ENCODE measurements at regions not wholly inside any gene's neighbourhood (a gene's known extent, or its start where the extent isn't known, plus 50 kb on each side); places are given as distances from the start of the nearest gene placed in this dataset.

GRCh38 chr4:29734343-29735213, 985.6 kb upstream of the PCDH7 start:
- no peaks in the 10 kb centered on the region for H3K9me2 ChIP-seq (ENCODE audit: insufficient read depth, low read length)
- no peaks in the 10 kb centered on the region for H3K36me3 ChIP-seq (ENCODE audit: insufficient read depth, low read length)
- H3K9ac ChIP-seq (ENCODE audit: low read length): no peak overlapping the region
- H3K4me2 ChIP-seq (ENCODE audit: low read length): peak overlapping the region; percentile 33
- H3K9me3 ChIP-seq (ENCODE audit: low read length): no peaks in the 10 kb centered on the region
- H3K27ac ChIP-seq (ENCODE audit: low read length): peak overlapping the region; percentile 63
- no peaks in the 10 kb centered on the region for H3F3A ChIP-seq (ENCODE audit: insufficient read depth, low read length, poor library complexity, severe bottlenecking)
- H2AFZ ChIP-seq (ENCODE audit: low read depth, low read length): no peak overlapping the region
- no peaks in the 10 kb centered on the region for H3K79me2 ChIP-seq (replicated peaks; ENCODE audit: insufficient read depth, low read length)
- H4K20me1 ChIP-seq (ENCODE audit: insufficient read depth): no peaks in the 10 kb centered on the region
- H3K27me3 ChIP-seq (ENCODE audit: insufficient read depth, low read depth, low read length): no peaks in the 10 kb centered on the region
- no peak for TF ChIP-seq EZH2 (IDR thresholded peaks at IDR 0.05; ENCODE audit: borderline replicate concordance, insufficient read depth, low read length, poor library complexity, severe bottlenecking)
- TF ChIP-seq REST (IDR thresholded peaks at IDR 0.05; ENCODE audit: borderline replicate concordance): peak; percentile 67
- no peak for TF ChIP-seq RAD21 (conservative IDR thresholded peaks at IDR 0.05)
- TF ChIP-seq SMC3 (conservative IDR thresholded peaks at IDR 0.05; ENCODE audit: poor library complexity): no peak
- peak; percentile 80 for TF ChIP-seq EP300 (conservative IDR thresholded peaks at IDR 0.05; ENCODE audit: poor library complexity, severe bottlenecking)
- no peak for TF ChIP-seq TAF1 (IDR thresholded peaks at IDR 0.05; ENCODE audit: low read depth)
- peak; percentile 50 for TF ChIP-seq POLR2AphosphoS5 (IDR thresholded peaks at IDR 0.05)
- TF ChIP-seq MXI1 (conservative IDR thresholded peaks at IDR 0.05; ENCODE audit: poor library complexity, severe bottlenecking): no peak
- H3K4me3 ChIP-seq (ENCODE audit: low read length): peak overlapping the region; percentile 3

- H3K36me3 ChIP-seq (ENCODE audit: insufficient read depth, low read length): no peaks in the 10 kb centered on the region
- no peaks in the 10 kb centered on the region for H4K20me1 ChIP-seq (ENCODE audit: insufficient read depth)
- no peak overlapping the region for H3K4me2 ChIP-seq (ENCODE audit: low read length)
- no peaks in the 10 kb centered on the region for H3K79me2 ChIP-seq (replicated peaks; ENCODE audit: insufficient read depth, low read length)
- H3K9ac ChIP-seq (ENCODE audit: low read length): no peak overlapping the region
- TF ChIP-seq CTCF (IDR thresholded peaks at IDR 0.05; ENCODE audit: poor library complexity, severe bottlenecking) (no peak), SMC3 (conservative IDR thresholded peaks at IDR 0.05; ENCODE audit: poor library complexity) (no peak), EZH2 (IDR thresholded peaks at IDR 0.05; ENCODE audit: borderline replicate concordance, insufficient read depth, low read length, poor library complexity, severe bottlenecking) (no peak), RAD21 (conservative IDR thresholded peaks at IDR 0.05) (no peak), POLR2AphosphoS5 (IDR thresholded peaks at IDR 0.05) (no peak), TAF1 (IDR thresholded peaks at IDR 0.05; ENCODE audit: low read depth) (no peak), EP300 (conservative IDR thresholded peaks at IDR 0.05; ENCODE audit: poor library complexity, severe bottlenecking) (no peak), MXI1 (conservative IDR thresholded peaks at IDR 0.05; ENCODE audit: poor library complexity, severe bottlenecking) (no peak)
- no peak overlapping the region for H2AFZ ChIP-seq (ENCODE audit: low read depth, low read length)
- H3K27me3 ChIP-seq (ENCODE audit: insufficient read depth, low read depth, low read length): no peaks in the 10 kb centered on the region
- H3K9me2 ChIP-seq (ENCODE audit: insufficient read depth, low read length): no peaks in the 10 kb centered on the region
- H3K9me3 ChIP-seq (ENCODE audit: low read length): no peaks in the 10 kb centered on the region
- H3K4me3 ChIP-seq (ENCODE audit: low read length): no peak overlapping the region
- no peaks in the 10 kb centered on the region for H3F3A ChIP-seq (ENCODE audit: insufficient read depth, low read length, poor library complexity, severe bottlenecking)
- H3K27ac ChIP-seq (ENCODE audit: low read length): no peak overlapping the region
Observed at GRCh38 chr4:29756966-29757365, 963.2 kb upstream of the PCDH7 start.

Measured in neural cell (in vitro differentiated cells).